AG09309 (cell line): ENCODE measurements at regions not wholly inside any gene's neighbourhood (a gene's known extent, or its start where the extent isn't known, plus 50 kb on each side); places are given as distances from the start of the nearest gene placed in this dataset.

ENCODE experiments used
- DNase-seq: peaks from one replicate; pipeline ENCODE4 v3.0.0-alpha.2; 2010; ENCODE audit warnings: low read depth
- H3K4me3 ChIP-seq: 2 replicates; pipeline ENCODE4 v1.5.1; 2011; ENCODE audit warnings: mild to moderate bottlenecking, low read depth, low read length, moderate library complexity; ENCODE audit not compliant: control insufficient read depth
- TF ChIP-seq, protein P1 (sequence below): IDR thresholded peaks from 2 replicates; pipeline ENCODE4 v1.5.1; 2011; ENCODE audit warnings: mild to moderate bottlenecking, low read depth, low read length, inconsistent platforms; ENCODE audit not compliant: insufficient read depth, control insufficient read depth; ENCODE audit errors: missing control alignments

DNA sequence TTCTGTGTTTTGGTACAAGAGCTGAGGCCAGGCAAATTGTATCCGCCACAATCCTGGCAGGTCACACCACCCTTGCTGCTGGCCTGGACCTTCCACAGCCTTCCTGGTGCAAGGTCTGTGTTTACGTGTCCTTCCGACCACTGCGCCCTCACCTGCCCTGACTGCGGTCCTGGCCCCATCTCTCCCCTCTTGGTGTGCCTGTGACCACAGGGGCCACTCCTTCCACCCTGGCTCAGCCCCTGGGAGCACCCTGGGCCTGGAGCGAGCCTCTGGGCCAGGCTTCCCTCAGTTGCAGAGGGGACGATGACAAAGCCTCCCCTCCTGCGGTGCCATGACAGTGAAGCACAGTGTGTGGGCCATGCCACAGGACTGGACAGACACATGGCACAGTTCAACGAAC lies 104.5 kb downstream of the PLXNA1 start:
- DNase-seq: no peak
- TF ChIP-seq, protein P1, sequence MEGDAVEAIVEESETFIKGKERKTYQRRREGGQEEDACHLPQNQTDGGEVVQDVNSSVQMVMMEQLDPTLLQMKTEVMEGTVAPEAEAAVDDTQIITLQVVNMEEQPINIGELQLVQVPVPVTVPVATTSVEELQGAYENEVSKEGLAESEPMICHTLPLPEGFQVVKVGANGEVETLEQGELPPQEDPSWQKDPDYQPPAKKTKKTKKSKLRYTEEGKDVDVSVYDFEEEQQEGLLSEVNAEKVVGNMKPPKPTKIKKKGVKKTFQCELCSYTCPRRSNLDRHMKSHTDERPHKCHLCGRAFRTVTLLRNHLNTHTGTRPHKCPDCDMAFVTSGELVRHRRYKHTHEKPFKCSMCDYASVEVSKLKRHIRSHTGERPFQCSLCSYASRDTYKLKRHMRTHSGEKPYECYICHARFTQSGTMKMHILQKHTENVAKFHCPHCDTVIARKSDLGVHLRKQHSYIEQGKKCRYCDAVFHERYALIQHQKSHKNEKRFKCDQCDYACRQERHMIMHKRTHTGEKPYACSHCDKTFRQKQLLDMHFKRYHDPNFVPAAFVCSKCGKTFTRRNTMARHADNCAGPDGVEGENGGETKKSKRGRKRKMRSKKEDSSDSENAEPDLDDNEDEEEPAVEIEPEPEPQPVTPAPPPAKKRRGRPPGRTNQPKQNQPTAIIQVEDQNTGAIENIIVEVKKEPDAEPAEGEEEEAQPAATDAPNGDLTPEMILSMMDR: no peak
- no peak overlapping the region for H3K4me3 ChIP-seq

- DNase-seq: no peak
- TF ChIP-seq, protein P1: no peak
- no peak overlapping the region for H3K4me3 ChIP-seq
Measured at GRCh38 chr3:127088511-127089351, 104.2 kb upstream of the PRR23E start.

GRCh38 chr3:127089486-127090145 lies 103.3 kb upstream of the PRR23E start:
- no peak overlapping the region for H3K4me3 ChIP-seq
- TF ChIP-seq, protein P1: no peak
- DNase-seq: no peak

GRCh38 chr3:127090218-127091160 lies 102.4 kb upstream of the PRR23E start:
- DNase-seq: no peak
- TF ChIP-seq, protein P1: no peak
- no peak overlapping the region for H3K4me3 ChIP-seq

- no peak overlapping the region for H3K4me3 ChIP-seq
- DNase-seq: no peak
- TF ChIP-seq, protein P1: no peak
Measured at GRCh38 chr3:127091376-127091775, 101.6 kb upstream of the PRR23E start.

DNA sequence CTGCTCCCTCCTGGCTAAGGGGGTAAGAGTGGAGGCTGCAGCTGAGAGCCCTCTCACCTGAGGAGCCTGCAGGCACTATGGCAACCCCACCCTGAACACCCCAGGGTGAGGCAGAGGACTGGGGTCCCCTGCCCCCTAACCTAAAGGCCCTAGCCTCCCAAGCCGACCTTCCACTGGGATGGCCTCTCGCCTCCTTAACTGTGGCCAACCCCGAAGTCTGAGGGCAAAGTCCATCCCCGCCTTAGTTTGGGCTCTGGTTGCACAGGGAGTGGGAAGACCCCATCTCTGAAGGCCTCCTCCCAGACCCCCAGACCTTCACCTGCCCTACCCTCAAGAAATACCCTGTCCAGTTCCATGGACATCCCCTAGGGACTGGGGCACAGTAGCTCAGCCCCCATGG lies 100.6 kb upstream of the PRR23E start:
- no peak for DNase-seq
- no peak overlapping the region for H3K4me3 ChIP-seq
- TF ChIP-seq, protein P1: no peak
